ENCODE measurements at regions not wholly inside any gene's neighbourhood (a gene's known extent, or its start where the extent isn't known, plus 50 kb on each side); places are given as distances from the start of the nearest gene placed in this dataset.

GRCh38 chr11:71067753-71068152 lies 184.6 kb downstream of the SHANK2 start:
- H3K9me1 ChIP-seq (ENCODE audit: control insufficient read depth, insufficient read depth, low read length): no peaks in the 10 kb centered on the region
- H3K27ac ChIP-seq (ENCODE audit: extremely low read depth, low read depth, low read length): no peak overlapping the region
- no peaks in the 10 kb centered on the region for H3K4me1 ChIP-seq (replicated peaks in 1 of 2; ENCODE audit: control insufficient read depth in 2 of 2, insufficient read depth in 2 of 2, low read length in 2 of 2)
- no peak for DNase-seq (ENCODE audit: extremely low read depth in 1 of 4, low spot score in 3 of 4)
- peaks cover 0 to 17% of the 10 kb centered on the region in 2 experiments; a peak in 2 of 5 replicates for H3K27me3 ChIP-seq (ENCODE audit: control insufficient read depth in 2 of 2, insufficient read depth in 2 of 2, low read length in 2 of 2)
- 1% methylated on average over 6 of the region's 6 CpGs for WGBS (ENCODE audit: insufficient coverage, low coverage, missing lambda C conversion rate)
- no peak overlapping the region for H3K4me2 ChIP-seq (ENCODE audit: insufficient read depth, low read length)
- no peak overlapping the region for H3K9ac ChIP-seq (ENCODE audit: insufficient read depth in 1 of 2, low read depth in 2 of 2, low read length in 2 of 2)
- no peak for ATAC-seq
- BruUV-seq (replicated peaks): no TSS peak
- no peak for FAIRE-seq
- no peaks in the 10 kb centered on the region for H3K9me3 ChIP-seq (replicated peaks; ENCODE audit: control insufficient read depth, insufficient read depth, low read depth, low read length)
- in situ Hi-C loops (cut with MboI): loop anchor here (25.0 kb wide), 2 partner anchors 255 to 555 kb away; no protein-coding TSS in a partner anchor
- no peaks in the 10 kb centered on the region for H3K79me2 ChIP-seq (ENCODE audit: control insufficient read depth, insufficient read depth, low read length)
- no peaks in the 10 kb centered on the region for H3K36me3 ChIP-seq (ENCODE audit: control insufficient read depth, insufficient read depth, low read length)
- TF ChIP-seq, protein P1, sequence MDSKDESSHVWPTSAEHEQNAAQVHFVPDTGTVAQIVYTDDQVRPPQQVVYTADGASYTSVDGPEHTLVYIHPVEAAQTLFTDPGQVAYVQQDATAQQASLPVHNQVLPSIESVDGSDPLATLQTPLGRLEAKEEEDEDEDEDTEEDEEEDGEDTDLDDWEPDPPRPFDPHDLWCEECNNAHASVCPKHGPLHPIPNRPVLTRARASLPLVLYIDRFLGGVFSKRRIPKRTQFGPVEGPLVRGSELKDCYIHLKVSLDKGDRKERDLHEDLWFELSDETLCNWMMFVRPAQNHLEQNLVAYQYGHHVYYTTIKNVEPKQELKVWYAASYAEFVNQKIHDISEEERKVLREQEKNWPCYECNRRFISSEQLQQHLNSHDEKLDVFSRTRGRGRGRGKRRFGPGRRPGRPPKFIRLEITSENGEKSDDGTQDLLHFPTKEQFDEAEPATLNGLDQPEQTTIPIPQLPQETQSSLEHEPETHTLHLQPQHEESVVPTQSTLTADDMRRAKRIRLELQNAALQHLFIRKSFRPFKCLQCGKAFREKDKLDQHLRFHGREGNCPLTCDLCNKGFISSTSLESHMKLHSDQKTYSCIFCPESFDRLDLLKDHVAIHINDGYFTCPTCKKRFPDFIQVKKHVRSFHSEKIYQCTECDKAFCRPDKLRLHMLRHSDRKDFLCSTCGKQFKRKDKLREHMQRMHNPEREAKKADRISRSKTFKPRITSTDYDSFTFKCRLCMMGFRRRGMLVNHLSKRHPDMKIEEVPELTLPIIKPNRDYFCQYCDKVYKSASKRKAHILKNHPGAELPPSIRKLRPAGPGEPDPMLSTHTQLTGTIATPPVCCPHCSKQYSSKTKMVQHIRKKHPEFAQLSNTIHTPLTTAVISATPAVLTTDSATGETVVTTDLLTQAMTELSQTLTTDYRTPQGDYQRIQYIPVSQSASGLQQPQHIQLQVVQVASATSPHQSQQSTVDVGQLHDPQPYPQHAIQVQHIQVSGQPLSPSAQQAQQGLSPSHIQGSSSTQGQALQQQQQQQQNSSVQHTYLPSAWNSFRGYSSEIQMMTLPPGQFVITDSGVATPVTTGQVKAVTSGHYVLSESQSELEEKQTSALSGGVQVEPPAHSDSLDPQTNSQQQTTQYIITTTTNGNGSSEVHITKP (IDR thresholded peaks at IDR 0.05; ENCODE audit: partially characterized antibody): no peak
- TF ChIP-seq FOXK1 (CRISPR knock-in tag; IDR thresholded peaks at IDR 0.05; ENCODE audit: borderline replicate concordance) (no peak), ZNF592 (IDR thresholded peaks at IDR 0.05) (no peak)
- no peak overlapping the region for H3K4me3 ChIP-seq
- CTCF ChIA-PET (ENCODE audit: low intra/inter-chr PET ratio): no interaction called here
- H2AFZ ChIP-seq (ENCODE audit: low read depth, low read length): no peak overlapping the region
- H4K20me1 ChIP-seq (replicated peaks; ENCODE audit: control insufficient read depth, insufficient read depth, low read length): no peaks in the 10 kb centered on the region
- intact Hi-C loops (cut with micrococcal nuclease): no loop called here
- POLR2A ChIA-PET: no interaction called here
